ENCODE measurements at regions not wholly inside any gene's neighbourhood (a gene's known extent, or its start where the extent isn't known, plus 50 kb on each side); places are given as distances from the start of the nearest gene placed in this dataset.

DNA sequence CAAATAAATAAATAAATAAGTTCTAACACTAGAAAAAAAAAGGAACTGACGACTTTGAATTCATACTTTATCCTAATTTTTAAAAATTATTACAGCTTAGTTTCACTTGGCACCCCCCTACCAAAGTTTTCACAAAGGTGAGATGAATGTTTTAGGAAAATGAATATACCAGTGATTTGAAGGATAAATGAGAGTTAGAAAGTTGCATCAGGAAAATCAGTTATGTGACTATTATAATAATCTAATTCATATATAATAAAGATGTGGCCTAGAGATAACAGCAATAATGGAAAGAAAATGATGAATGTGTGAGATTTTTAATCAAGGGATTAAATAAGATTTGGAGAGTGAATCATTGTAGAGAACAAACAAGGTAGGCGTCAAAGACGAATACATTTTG lies 103.0 kb upstream of the RAP1B start:
- Histone ChIP-seq H3K4me1 (no peaks in the 10 kb centered on the region), H3K9me3 (no peaks in the 10 kb centered on the region; the same call in 1 of the 2 replicates), H3K4me3 (ENCODE audit: low read depth, low read length) (no peak overlapping the region), H3K36me3 (no peaks in the 10 kb centered on the region), H3K27me3 (no peaks in the 10 kb centered on the region)
- TF ChIP-seq, protein P1, sequence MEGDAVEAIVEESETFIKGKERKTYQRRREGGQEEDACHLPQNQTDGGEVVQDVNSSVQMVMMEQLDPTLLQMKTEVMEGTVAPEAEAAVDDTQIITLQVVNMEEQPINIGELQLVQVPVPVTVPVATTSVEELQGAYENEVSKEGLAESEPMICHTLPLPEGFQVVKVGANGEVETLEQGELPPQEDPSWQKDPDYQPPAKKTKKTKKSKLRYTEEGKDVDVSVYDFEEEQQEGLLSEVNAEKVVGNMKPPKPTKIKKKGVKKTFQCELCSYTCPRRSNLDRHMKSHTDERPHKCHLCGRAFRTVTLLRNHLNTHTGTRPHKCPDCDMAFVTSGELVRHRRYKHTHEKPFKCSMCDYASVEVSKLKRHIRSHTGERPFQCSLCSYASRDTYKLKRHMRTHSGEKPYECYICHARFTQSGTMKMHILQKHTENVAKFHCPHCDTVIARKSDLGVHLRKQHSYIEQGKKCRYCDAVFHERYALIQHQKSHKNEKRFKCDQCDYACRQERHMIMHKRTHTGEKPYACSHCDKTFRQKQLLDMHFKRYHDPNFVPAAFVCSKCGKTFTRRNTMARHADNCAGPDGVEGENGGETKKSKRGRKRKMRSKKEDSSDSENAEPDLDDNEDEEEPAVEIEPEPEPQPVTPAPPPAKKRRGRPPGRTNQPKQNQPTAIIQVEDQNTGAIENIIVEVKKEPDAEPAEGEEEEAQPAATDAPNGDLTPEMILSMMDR (IDR thresholded peaks at IDR 0.05; ENCODE audit: low read depth, low read length): no peak
- no peak for DNase-seq

DNA sequence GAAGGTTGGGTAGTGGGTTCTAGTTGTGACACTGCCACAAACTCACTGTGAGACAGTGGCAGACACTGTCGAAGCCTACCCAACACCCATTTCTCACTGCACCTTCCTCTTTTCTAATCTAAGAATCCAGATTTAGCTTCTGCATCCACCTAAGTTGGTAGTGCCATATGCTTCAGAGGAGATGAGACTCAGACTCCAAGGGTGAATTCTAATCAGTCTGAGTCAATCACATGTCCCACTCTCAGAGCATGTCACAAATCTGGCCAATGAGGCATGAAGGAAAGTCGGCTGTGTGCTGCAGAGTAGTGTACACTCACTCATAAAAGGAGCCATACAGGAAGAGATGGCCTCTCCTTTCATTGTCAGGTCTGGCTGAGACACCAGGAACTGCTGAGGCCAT lies 102.1 kb upstream of the RAP1B start:
- Histone ChIP-seq H3K4me3 (ENCODE audit: low read depth, low read length) (no peak overlapping the region), H3K27me3 (no peaks in the 10 kb centered on the region), H3K9me3 (no peaks in the 10 kb centered on the region), H3K36me3 (no peaks in the 10 kb centered on the region), H3K4me1 (no peaks in the 10 kb centered on the region)
- DNase-seq: no peak
- TF ChIP-seq, protein P1 (IDR thresholded peaks at IDR 0.05; ENCODE audit: low read depth, low read length): no peak

DNA sequence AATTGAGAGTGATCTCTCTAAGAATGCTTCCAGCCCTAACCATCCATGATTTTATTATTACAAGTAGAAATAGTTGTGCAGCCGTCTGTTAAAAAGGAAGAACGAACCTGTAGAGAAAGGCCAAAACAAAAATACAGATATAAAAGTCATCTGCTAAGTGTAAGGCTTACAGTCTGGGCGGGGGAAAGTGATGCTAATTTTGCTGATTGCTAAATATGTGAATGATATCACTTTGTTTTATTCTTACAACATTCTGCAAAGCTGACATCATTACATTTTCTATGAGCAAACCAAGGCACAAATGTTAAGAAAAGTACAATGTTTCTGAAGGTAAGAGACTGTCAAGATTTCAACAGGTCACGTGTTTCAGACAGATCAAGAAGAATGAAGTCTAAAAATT lies 101.5 kb upstream of the RAP1B start:
- H3K36me3 ChIP-seq: no peaks in the 10 kb centered on the region
- H3K27me3 ChIP-seq: no peaks in the 10 kb centered on the region
- TF ChIP-seq, protein P1 (IDR thresholded peaks at IDR 0.05; ENCODE audit: low read depth, low read length): no peak
- no peak overlapping the region for H3K4me3 ChIP-seq (ENCODE audit: low read depth, low read length)
- no peak for DNase-seq
- H3K9me3 ChIP-seq: no peaks in the 10 kb centered on the region
- no peaks in the 10 kb centered on the region for H3K4me1 ChIP-seq

GRCh38 chr12:68510397-68510796 lies 100.3 kb upstream of the RAP1B start:
- no peaks in the 10 kb centered on the region for H3K27me3 ChIP-seq
- no peaks in the 10 kb centered on the region for H3K36me3 ChIP-seq
- no peak overlapping the region for H3K4me3 ChIP-seq (ENCODE audit: low read depth, low read length)
- H3K9me3 ChIP-seq: no peaks in the 10 kb centered on the region
- H3K4me1 ChIP-seq: no peaks in the 10 kb centered on the region
- no peak for DNase-seq
- TF ChIP-seq, protein P1 (IDR thresholded peaks at IDR 0.05; ENCODE audit: low read depth, low read length): no peak

GRCh38 chr12:68514807-68515411 lies 95.8 kb upstream of the RAP1B start:
- TF ChIP-seq, protein P1 (IDR thresholded peaks at IDR 0.05; ENCODE audit: low read depth, low read length): no peak
- DNase-seq: no peak
- no peaks in the 10 kb centered on the region for H3K36me3 ChIP-seq
- peaks cover 3% of the 10 kb centered on the region; the same call in 1 of the 2 replicates for H3K27me3 ChIP-seq
- no peak overlapping the region for H3K4me3 ChIP-seq (ENCODE audit: low read depth, low read length)
- no peaks in the 10 kb centered on the region for H3K9me3 ChIP-seq
- H3K4me1 ChIP-seq: no peaks in the 10 kb centered on the region

DNA sequence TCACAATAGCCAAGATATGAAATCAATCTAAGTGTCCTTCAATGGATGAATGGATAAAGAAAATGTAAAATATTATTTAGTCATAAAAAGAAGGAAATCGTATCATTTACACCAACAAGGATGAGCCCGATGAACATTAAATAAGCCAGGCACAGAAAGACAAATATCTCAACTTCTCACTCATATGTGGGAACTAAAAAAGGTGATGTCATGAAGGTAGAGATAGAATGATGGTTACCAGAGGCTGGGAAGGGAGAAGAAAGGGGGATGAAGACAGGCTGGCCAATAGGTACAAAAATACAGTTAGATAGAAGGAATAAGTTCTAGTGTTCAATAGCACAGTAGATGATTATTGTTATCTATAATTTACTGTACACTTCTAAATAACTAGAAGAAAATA lies 94.9 kb upstream of the RAP1B start:
- Histone ChIP-seq H3K36me3 (no peaks in the 10 kb centered on the region), H3K27me3 (peaks cover 3% of the 10 kb centered on the region; the same call in 1 of the 2 replicates), H3K4me1 (no peaks in the 10 kb centered on the region; the same call in 1 of the 2 replicates), H3K4me3 (ENCODE audit: low read depth, low read length) (no peak overlapping the region), H3K9me3 (no peaks in the 10 kb centered on the region)
- TF ChIP-seq, protein P1 (IDR thresholded peaks at IDR 0.05; ENCODE audit: low read depth, low read length): no peak
- no peak for DNase-seq

Measured in BE2C (cell line).